ENCODE measurements at regions not wholly inside any gene's neighbourhood (a gene's known extent, or its start where the extent isn't known, plus 50 kb on each side); places are given as distances from the start of the nearest gene placed in this dataset.

GRCh38 chr1:185561629-185562028 lies 172.6 kb upstream of the HMCN1 start:
- no peak for TF ChIP-seq CTCF (IDR thresholded peaks at IDR 0.05; ENCODE audit: insufficient read depth, missing control alignments)
- FAIRE-seq (peak; percentile 63), DNase-seq (ENCODE audit: insufficient read length, low spot score) (no peak)

- FAIRE-seq, result no peak
- peak; percentile 20 for DNase-seq (ENCODE audit: insufficient read length, low spot score)
- no peak for TF ChIP-seq CTCF (IDR thresholded peaks at IDR 0.05; ENCODE audit: insufficient read depth, missing control alignments)
Measured at GRCh38 chr1:185560760-185561159, 173.4 kb upstream of the HMCN1 start.

- peak; percentile 30 for TF ChIP-seq CTCF (IDR thresholded peaks at IDR 0.05; ENCODE audit: insufficient read depth, missing control alignments)
- FAIRE-seq (no peak), DNase-seq (ENCODE audit: insufficient read length, low spot score) (no peak)
Measured at GRCh38 chr1:185559684-185560331, 174.4 kb upstream of the HMCN1 start.

GRCh38 chr1:185559151-185559550 lies 175.0 kb upstream of the HMCN1 start:
- FAIRE-seq (no peak), DNase-seq (ENCODE audit: insufficient read length, low spot score) (no peak)
- no peak for TF ChIP-seq CTCF (IDR thresholded peaks at IDR 0.05; ENCODE audit: insufficient read depth, missing control alignments)

- FAIRE-seq (no peak), DNase-seq (ENCODE audit: insufficient read length, low spot score) (no peak)
- no peak for TF ChIP-seq CTCF (IDR thresholded peaks at IDR 0.05; ENCODE audit: insufficient read depth, missing control alignments)
Measured at GRCh38 chr1:185556561-185556960, 177.6 kb upstream of the HMCN1 start.

- DNase-seq (ENCODE audit: insufficient read length, low spot score) (no peak), FAIRE-seq (no peak)
- TF ChIP-seq CTCF (IDR thresholded peaks at IDR 0.05; ENCODE audit: insufficient read depth, missing control alignments), result no peak
Measured at GRCh38 chr1:185555743-185556142, 178.4 kb upstream of the HMCN1 start.

- no peak for TF ChIP-seq CTCF (IDR thresholded peaks at IDR 0.05; ENCODE audit: insufficient read depth, missing control alignments)
- no peak for DNase-seq (ENCODE audit: insufficient read length, low spot score)
- no peak for FAIRE-seq
Measured at GRCh38 chr1:185551008-185551407, 183.2 kb upstream of the HMCN1 start.

Data from D721Med (cell line).